ENCODE measurements at regions not wholly inside any gene's neighbourhood (a gene's known extent, or its start where the extent isn't known, plus 50 kb on each side); places are given as distances from the start of the nearest gene placed in this dataset.

DNA sequence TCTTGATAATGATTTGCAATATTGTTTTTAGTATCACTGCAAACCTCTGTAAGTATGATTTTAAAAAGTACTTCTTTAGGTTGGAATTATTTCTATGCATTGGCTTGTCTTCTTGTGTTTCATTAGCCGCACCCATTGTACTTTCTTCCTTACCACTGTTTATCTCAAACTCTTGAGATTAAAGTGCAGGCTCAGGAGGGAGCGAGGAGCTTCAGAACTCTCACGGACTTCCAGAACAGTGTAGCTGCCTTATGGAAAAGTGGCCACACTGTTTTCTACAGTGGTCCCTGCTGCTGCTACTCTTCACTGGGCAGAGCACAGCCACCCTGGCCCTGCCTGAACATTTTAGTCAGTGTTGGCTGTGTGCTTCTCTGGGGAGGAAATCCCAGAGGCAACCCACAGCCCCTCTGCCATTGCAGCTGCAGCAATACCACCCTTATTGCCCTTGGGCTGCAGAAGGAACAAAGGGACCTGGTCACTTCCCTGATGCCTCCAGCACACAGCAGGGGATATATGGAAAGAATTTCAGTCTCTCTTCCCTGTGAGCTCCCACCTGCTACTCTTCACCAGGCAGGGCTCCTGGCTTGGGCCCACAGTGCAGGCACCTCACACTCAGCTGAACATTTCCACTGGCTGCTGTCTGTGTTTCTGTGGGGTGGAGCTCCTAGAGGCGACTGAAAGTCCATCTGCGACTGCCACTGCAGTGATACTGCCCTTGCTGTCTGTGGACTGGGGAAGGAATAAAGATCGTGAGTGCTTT is 91.7 kb upstream of the MAP3K4 start:
- DNase-seq: no peak

DNA sequence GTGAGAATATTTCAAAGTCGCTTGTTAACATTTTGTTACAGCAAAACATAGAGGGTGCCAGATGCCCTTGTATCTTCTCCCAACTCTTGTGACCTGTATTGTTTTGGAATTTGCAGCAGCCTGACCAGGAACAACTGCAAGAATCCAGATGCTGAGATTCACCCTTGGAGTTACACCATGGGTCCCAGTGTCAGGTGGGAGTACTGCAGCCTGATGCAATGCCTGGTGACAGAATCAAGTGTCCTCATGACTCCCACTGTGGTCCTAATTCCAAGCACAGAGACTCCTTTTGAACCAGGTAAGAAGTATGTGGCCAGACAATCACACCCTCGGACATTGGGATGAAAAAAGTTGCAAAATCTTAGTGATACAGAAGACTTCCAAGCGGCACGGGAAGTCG is 79.6 kb upstream of the MAP3K4 start:
- DNase-seq: no peak

DNA sequence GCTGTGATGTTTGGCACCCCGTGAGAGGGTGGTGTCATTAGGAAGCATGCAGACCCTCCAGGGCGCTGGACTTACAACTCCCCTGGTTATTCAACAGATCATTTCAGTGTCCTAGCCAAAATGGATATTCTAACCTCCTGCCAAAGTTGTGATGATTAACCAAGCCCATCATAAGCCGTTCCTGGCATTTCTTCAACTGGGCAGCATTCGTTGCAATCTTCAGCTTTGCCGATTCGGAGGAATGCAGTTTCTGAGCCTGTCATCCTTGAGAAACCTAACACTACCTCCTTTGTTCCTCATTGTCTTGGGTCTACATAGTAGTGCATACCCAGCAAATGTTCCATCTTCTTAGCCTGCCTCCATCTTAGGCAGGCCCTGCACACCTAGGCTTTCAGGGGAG is 79.2 kb upstream of the MAP3K4 start:
- DNase-seq: no peak

DNA sequence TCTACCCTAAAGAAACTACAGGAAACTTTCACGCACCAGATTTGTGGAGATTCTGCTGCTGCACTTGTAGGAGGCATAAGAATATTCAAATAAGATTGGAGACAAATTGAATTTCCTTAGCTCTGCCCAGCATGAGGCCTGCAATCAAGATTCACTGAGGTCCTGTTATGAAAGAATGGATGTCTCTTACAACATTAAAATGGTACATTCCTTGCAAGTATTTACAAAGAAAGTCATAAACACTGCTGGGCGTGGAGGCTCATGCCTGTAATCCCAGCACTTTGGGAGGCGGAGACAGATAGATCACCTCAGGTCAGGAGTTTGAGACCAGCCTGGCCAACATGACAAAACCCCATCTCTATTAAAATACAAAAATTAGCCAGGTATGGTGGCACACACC is 74.0 kb upstream of the MAP3K4 start:
- no peak for DNase-seq

DNA sequence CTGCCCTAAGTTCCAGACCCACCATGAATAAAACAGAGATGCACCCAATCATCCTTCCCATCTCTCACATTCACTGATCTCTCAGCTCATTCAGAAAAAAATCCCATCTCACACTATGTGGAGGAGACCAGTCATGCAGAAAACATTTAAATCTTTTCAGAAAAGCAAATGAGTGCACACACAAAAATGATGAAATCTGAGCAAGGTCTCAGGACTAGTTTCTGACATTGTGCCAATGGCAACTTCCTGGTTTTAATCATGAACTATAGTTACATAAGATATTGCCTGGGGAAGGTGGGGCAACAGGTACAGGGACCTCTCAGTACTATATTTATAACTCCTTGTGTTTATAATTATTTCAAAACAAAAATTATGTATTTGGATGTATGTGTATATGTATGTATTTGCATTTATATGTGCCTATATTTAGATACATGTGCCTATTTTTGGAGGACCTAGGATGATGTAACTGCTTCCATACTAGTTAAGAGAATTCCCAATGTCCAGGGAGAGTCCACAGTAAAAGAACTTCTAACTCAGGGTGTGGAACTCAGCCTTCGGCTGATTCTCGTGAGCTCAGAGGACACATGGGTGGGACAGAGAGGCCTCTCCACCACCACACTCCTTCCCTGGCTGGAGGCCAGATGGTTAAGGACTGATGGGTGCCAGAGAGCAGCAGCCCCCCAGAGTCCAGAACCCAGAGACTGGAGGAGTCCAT is 71.7 kb upstream of the MAP3K4 start:
- no peak for DNase-seq

DNA sequence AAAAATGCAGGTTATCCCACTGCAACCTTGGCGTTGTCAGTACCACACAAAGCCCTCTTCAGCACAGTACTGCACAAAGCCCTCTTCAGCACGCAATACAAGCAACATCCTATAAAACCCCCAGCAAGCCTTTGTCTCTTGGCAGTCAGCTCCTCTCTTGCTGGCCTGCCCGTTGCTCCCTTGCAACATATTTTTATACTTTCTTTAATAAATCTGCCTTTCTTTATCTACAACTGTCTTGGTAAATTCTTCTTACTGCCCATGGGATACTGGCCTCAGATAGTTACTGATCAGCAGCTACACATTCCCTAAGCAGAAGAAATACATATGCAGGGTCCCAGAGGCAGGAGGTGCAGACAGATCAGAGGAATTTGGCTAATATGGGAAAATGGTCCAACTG is 70.5 kb upstream of the MAP3K4 start:
- no peak for DNase-seq

DNA sequence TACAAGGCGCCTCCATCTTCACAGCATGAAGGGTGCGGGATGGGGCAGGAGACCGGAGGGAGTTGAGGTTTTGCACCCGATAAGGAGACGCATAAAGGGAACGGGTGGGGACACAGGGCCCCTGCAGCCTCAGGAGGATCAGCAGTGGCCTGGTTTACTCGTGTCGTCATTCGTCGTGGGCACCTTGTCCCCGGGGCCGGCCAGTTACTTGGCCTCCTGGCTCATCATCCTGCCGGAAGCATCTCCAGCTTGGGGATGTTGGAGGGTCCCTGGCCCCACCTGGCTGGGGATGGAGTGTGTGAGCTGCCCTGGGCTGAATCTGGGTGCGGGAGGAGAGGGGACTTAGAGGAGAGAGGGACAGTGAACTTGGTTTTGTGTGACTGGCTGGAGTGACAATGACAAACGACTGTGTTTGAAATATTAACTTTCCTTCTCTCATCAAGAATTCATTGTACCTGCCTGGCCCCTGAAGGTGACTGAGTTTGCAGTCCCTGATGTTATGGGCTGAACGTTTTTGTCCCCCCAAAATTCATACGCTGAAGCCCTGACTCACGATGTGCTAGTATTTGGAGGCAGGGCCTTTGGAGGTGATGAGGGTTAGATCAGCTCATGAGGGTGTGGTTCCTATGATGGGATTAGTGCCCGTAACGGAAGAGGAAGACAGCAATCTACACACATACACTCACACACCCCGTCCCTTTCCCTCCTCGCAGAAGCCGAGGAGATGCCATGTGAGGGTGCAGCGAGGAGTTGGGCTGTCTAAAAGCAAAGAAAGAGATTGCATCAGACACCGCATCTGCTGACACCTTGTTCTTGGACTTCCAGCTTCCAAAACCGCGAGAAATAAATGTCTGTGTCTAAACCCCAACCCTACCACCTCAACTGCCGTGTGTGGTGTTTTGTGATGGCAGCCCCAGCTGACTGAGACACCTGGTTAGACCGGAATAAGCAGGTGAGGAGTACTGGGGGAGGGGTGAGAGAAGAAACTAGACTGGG is 65.0 kb upstream of the MAP3K4 start:
- DNase-seq: no peak

DNA sequence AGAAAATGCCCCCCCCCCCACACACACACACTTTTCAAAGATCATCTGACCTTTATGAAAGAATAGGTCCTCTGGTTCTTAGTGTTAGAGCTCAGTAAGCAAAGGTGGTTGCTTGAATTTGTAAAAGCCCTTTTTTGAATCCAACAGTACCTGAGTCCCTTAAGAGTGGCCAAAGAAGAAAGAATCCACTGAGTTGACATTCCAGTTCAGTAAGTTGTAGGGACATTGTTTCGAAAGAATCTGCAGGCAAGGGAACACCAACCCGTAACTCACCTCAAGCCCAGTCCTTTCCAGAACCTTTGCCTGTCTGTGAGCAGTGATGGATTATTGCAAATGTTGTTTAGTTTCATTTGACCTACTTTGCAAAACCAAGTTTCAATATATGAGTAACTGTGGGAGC is 64.2 kb upstream of the MAP3K4 start:
- DNase-seq: no peak

DNA sequence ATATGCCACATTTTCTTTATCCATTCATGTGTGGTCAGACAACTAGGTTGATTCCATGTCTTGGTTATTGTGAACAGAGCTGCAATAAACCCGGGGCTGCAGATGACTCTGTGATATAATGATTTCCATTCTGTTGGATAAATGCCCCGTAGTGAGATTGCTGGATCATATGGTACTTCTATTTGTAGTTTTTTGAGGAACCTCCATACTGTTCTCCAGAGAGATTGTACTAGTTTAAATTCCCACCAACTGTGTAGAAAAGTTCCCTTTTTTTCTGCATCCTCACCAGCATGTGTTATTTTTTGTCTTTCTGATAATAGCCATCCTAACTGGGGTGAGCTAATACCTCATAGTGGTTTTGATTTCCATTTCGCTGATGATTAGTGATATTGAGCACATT is 62.2 kb upstream of the MAP3K4 start:
- DNase-seq: no peak

DNA sequence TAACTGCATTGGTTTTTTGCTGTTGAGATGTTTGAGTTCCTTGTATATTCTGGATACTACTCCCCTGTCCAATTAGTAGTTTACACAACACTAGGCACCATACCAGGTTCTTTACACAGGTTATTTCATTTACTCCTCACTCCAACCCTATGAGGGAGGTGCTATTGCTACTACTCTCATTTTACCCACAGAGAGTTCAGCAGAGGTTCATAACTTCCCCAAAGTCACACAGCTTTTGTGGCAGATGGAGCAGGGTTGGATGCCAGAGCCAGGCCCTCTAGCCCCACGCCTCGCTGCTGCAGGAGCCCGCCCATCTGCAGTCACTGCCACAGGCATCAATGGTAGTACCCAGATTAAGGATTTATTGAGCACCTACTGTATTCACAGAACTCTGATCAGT is 61.7 kb upstream of the MAP3K4 start:
- DNase-seq: no peak

DNA sequence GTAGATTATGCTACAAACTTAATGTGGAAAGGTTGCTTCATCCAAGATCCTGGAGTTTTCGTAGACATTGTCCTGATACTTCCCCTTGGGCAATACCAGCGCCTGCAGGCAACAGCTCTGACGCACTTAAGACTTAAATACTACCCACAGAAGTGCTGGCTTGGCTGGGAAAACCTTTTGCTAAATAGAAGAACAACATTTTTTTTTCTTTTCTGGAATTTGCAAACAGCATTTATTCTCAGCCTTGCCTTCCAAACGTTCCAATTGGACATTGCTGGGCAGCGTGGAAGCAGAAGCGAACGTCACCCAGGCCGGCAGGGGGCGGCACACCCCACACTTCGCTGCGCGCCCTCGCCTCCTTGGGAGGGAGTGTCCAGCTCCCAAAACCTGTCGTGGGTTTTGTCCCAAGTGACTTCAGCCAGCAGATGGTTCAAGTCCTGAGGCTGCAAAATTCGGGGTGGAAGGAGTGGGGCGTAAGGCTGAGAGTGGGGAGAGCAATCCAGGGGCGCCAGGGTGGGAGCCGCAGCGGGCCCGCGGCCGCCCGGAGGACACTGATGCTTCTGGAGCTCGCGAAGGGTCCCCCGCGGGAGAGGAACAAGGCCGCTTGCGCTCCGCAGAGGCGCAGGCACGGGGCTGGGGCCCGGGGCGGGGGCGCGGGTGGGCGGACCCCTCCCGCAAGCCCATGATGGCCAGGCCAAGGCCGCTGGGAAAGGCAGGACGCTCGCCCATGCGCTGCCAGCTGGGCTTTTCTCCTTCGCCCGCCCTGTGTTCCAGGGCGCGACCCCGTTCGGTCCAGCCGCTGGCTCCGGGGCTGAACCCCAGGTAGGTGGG is 60.8 kb upstream of the MAP3K4 start:
- peak; percentile 80 for DNase-seq

DNA sequence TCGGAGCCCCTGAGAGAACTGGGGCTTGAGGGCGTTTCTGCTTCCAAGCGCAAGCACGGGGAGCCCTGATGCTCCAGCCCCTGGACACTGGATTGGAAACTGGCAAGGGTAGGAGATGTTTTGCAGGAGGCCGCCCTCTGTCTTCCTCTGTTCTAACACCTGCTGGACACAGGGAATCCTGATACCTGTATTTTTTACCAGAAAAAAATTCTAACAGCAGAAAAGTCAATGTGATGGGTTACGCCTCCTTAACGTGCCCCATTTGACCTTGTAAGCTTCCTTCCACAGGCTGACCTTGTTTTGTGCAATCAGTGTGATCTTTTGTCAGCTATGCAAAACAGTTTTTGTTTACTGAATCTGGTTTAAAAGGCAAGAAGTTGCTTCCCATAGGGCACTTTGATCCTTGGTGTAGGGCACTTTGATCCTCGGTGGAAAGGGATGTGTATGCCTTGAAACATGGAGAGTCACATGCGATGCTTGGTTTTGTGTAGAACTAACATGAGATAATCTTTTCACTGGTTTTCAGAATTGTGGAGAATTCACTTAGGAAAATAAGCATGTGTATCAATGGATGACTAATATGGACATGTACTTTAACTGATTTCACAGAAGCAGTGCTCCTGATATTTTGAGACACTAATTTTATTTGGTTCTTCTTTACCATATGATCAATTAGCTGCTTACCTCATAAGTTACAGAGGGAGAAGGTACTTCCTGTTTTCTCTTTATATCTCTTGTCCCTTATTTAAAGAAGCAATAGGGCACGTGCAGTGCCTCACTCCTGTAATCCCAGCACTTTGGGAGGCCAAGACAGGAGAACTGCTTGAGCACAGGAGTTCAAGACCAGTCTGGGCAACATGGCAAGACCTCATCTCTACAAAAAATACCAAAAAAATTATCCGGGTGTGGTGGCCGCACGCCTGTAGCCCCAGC is 59.9 kb upstream of the MAP3K4 start:
- no peak for DNase-seq

DNA sequence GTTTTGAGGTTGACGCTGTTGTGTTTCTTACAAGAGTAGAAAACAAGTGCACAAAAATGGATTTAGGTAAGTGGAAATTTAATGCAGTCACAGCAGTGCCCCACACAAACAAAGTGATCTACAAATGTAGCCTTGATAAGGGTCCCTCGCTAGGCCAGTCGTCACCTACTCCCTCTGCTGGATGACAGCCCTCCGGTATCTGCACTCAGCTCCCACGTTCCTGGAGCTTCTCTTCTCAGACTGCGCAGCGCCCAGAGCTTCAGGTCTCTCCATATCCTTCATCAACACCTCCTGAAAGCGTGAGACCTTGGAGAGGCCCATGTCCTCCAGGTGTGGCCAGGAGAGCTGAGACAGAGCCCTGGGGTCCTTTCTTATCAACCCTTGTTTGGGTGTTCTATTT is 58.3 kb upstream of the MAP3K4 start:
- DNase-seq: no peak

DNA sequence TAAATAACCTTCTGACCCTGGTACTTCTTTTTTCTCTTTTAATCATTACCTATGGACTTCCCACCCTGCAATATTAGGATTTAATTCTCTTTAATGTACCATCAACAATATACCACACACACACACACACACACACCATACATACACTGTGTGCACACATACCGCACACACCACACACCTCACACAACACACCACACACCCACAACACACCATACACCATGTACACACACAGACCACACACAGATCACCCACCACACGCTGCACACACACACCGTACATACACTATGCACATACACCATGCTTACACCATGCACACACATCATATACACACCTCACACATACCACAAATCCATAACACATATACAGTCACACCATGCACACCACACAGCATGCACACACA is 57.4 kb upstream of the MAP3K4 start:
- no peak for DNase-seq

DNA sequence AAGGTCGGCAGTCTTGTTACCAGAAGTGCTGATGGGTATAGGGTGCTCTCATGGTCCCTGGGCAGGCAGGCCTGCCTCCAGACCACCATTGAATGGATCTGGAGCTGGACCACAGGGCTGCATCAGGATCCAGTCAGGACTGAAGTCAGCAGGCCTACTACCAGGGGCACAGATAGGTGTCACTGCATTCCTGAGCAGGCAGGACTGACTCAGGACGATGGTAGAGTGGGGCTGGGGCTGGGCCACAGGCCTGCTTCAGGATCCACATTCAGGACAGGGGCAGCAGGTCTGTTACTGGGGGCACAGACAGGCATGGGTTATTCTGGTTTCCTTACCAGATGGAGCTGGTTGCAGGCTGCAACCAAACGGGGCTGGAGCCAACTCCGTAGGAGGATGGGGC is 51.4 kb upstream of the MAP3K4 start:
- no peak for DNase-seq

Measured in hindlimb muscle (tissue), 1 donor.